ENCODE measurements at regions not wholly inside any gene's neighbourhood (a gene's known extent, or its start where the extent isn't known, plus 50 kb on each side); places are given as distances from the start of the nearest gene placed in this dataset.

DNA sequence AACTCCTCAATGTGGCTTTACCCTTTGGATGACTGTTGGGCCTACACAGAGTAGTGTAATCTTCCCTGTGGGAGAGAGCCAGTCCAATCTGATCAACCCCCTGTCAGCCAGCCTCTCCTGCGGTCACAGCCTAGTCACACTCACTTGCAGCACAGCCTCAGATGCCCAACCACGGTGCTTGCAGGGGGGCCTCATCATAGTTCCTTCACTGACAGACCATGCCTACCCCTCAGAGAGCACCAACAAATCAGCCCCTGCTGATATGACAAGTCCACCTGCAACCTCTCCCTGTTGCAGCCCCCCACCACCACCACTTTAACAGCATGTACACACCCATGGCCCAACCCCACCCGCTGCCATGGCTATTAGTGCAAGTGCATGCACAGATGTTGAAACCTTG, 146.8 kb downstream of the HMGN5 start:
- no peak for DNase-seq

DNA sequence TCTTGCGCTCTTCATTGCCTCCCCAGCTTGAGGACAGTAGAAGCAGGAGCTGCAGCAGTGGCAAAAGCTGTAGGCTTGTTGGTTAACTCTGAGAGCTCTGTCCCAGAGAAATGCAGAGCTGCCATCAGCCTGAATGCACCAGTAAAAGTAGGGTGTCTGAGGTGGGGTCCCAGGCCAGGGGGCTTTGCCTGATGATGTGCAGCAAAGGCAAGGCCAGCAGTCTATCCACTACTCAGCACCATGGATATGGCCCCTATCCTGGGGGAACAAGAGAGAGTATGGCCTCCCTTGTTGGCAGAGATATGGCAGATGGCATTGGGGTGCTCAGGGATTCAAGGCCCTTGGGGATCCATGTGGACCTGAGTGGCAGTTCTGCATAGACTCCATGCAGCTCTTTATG, 180.2 kb downstream of the HMGN5 start:
- DNase-seq: no peak

DNA sequence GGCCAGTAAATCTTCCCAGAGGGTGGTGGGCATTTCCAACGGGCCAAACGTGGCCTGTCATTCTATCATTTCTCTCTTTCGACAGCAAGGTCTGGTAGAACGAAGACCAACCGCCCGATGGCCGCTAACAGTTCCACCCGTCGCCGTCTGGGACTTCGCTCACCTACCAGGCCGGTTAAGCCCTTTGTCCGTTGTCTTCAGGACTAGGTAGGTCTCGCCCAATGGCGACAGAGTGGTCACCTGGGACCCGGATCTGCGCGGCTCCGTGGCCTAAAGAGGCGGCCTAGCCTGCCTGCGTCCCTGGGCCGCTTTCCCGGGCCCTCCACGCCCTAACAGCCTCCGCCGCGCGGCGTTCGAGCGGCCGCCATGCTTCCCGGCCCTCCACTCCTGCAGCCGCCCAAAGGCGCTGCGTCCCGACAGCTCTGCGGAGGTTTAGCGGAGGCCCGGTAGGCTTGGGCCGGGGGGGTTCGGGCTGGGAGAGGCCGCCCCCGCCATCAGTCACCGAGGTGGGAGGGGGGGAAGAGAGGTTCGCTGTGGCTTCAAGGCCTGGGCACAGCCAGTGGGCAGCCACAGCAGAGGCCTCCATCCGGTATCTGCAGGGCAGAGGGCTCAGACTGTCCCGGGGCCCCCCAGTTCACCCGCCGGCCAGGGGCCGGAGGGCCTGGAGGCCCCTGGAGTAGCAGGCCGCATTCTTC, 194.0 kb upstream of the BRWD3 start:
- DNase-seq: peak; percentile 35

DNA sequence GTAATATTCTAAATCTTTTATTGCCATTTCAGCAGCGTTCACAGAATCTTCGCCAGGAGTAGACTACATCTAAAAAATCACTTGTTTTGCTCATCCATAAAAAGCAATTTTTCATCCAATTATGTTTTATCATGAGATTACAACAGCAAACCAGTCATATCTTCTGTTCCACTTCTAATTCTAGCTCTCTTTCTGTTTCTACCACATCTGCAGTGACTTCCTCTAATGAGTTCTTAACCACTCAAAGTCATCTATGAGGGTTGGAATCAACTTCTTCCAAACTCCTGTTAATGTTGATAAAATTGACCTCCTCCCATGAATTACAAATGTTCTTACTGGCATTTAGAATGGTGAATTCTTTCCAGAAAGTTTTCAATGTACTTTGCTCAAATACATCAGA, 174.4 kb upstream of the BRWD3 start:
- DNase-seq: no peak
